Erythroblast (primary cell): ENCODE measurements at regions not wholly inside any gene's neighbourhood (a gene's known extent, or its start where the extent isn't known, plus 50 kb on each side); places are given as distances from the start of the nearest gene placed in this dataset.

Experiments used
- GATA1 ChIP-seq: IDR thresholded peaks from 2 replicates; pipeline ENCODE4 v1.6.1; 2011; ENCODE audit warnings: low read depth, mild to moderate bottlenecking, control low read depth, low read length, moderate library complexity
- POLR2A ChIP-seq: IDR thresholded peaks from 2 replicates; pipeline ENCODE4 v1.6.1; 2011; ENCODE audit warnings: mild to moderate bottlenecking, low read length

DNA sequence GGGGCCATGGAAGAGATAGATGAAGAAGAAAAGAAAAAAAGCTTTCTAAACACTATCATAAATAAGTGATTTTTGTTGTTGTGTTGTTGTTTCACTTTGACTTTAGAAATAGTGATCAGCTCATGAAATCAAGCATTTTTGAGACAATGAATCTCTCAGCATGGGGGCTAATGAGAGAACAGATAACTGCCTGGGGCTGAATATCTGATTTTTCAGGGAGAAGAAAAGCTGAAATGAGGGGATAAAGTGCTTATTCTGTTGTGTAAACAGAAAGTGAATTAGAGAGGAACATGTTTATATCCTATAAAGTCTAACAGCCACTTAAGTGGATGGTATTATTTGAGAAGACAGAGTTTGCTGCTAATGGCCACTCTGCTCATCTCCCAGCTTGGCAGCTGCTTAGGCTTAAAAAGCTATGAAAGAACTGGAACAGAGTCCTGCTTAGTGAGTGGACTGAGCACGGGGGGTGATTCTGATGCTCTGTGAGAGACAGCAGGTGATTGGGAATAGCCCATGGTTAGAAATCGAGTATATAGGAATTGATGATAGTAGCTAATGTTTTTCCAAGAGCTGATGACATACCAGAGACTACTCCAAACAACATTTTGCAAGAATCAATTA is 646.1 kb upstream of the TMEM132C start:
- TF ChIP-seq POLR2A (no peak), GATA1 (no peak)
